CD4-positive, alpha-beta T cell treated with Interleukin-1 beta for 1 hour (primary cell): ENCODE measurements at regions not wholly inside any gene's neighbourhood (a gene's known extent, or its start where the extent isn't known, plus 50 kb on each side); places are given as distances from the start of the nearest gene placed in this dataset.
A peak's percentile ranks its signal among the peaks of the same experiment; 100 is the strongest.
"Not testable (repeated sequence)": the region's sequence is repeated elsewhere in the genome, so short reads cannot be mapped to it uniquely, and the experiment has no call there.

ENCODE experiments used
- DNase-seq, 2 donors: peaks; one replicate each; pipeline ENCODE4 v3.0.0-alpha.2; 2020 to 2022

- no peak for DNase-seq
Measured at GRCh38 chr4:112708772-112709171, 71.8 kb downstream of the LARP7 start.

GRCh38 chr4:112714922-112715901, 78.3 kb downstream of the LARP7 start:
- no peak for DNase-seq

- no peak for DNase-seq
Measured at GRCh38 chr4:112717856-112718255, 80.9 kb downstream of the LARP7 start.

GRCh38 chr4:112721627-112722026, 84.7 kb downstream of the LARP7 start:
- DNase-seq = no peak

GRCh38 chr4:112726041-112726440, 89.1 kb downstream of the LARP7 start:
- DNase-seq = no peak

- not testable (repeated sequence) for DNase-seq
Measured at GRCh38 chr4:112727728-112728127, 90.8 kb downstream of the LARP7 start.

GRCh38 chr4:112731715-112732114, 94.8 kb downstream of the LARP7 start:
- DNase-seq = no peak

GRCh38 chr4:112732142-112732541, 95.2 kb downstream of the LARP7 start:
- no peak for DNase-seq

GRCh38 chr4:112735474-112735951, 98.6 kb downstream of the LARP7 start:
- no peak for DNase-seq

GRCh38 chr4:112736718-112737135, 99.8 kb downstream of the LARP7 start:
- DNase-seq = no peak

GRCh38 chr4:112739442-112739841, 102.5 kb downstream of the LARP7 start:
- no peak for DNase-seq

- DNase-seq = no peak
Measured at GRCh38 chr4:112747036-112747435, 110.1 kb downstream of the LARP7 start.

GRCh38 chr4:112748352-112748878, 111.5 kb downstream of the LARP7 start:
- DNase-seq = no peak

- DNase-seq = not testable (repeated sequence)
Measured at GRCh38 chr4:112750749-112751148, 113.8 kb downstream of the LARP7 start.

- no peak for DNase-seq
Measured at GRCh38 chr4:112751447-112751846, 114.5 kb downstream of the LARP7 start.

GRCh38 chr4:112752061-112752460, 115.1 kb downstream of the LARP7 start:
- DNase-seq = no peak

- DNase-seq = no peak
Measured at GRCh38 chr4:112752510-112752909, 115.6 kb downstream of the LARP7 start.

GRCh38 chr4:112753333-112753732, 116.4 kb downstream of the LARP7 start:
- DNase-seq = no peak

GRCh38 chr4:112759313-112759712, 122.4 kb downstream of the LARP7 start:
- DNase-seq = no peak

- DNase-seq = peak in 1 of 2 donors; percentile 19
Measured at GRCh38 chr4:112765317-112765974, 128.5 kb downstream of the LARP7 start.

- no peak for DNase-seq
Measured at GRCh38 chr4:112766422-112766821, 129.5 kb downstream of the LARP7 start.

- DNase-seq = no peak
Measured at GRCh38 chr4:112767386-112767785, 130.4 kb downstream of the LARP7 start.

GRCh38 chr4:112770114-112770513, 133.2 kb downstream of the LARP7 start:
- DNase-seq = no peak

GRCh38 chr4:112775801-112776200, 138.9 kb downstream of the LARP7 start:
- DNase-seq = no peak
